Cardiac septum (tissue), 1 donor: ENCODE measurements at regions not wholly inside any gene's neighbourhood (a gene's known extent, or its start where the extent isn't known, plus 50 kb on each side); places are given as distances from the start of the nearest gene placed in this dataset.

Experiments used
- DNase-seq: peaks from one replicate; pipeline ENCODE4 v3.0.0-alpha.2; 2020; ENCODE audit warnings: low spot score
- intact Hi-C: fragments of 100-400 bp; cut with DNase I; formaldehyde crosslinking; loops from one replicate; pipeline ENCODE4 v1.14.0; 2022
- donor health status: DM: no; HTN: no; CAD: no.

DNA sequence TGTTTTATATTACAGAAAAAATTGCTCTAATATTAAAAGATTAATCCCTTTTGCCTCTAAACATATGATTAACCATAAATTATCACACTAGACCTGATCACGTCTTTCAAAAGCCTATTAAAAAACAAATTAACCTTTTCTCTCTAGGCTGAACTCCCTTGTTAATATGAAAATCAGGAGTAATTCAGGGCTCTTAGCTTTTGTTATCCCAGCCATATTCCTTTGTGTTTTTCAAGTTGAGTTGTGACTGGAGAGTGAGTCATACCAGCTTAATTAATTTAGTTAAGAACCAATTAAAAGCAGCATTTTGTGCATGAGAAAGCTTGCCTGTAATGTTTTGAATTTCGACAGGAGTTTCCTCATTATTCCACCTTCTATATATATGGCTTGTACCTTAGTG lies 385.8 kb downstream of the VGLL3 start:
- DNase-seq = no peak
- intact Hi-C loops = no loop called here

GRCh38 chr3:86595696-86596095 lies 395.3 kb downstream of the VGLL3 start:
- DNase-seq = no peak
- intact Hi-C loops = no loop called here

- intact Hi-C loops = no loop called here
- DNase-seq = no peak
These were observed 396.1 kb downstream of the VGLL3 start for GRCh38 chr3:86594838-86595237.

DNA sequence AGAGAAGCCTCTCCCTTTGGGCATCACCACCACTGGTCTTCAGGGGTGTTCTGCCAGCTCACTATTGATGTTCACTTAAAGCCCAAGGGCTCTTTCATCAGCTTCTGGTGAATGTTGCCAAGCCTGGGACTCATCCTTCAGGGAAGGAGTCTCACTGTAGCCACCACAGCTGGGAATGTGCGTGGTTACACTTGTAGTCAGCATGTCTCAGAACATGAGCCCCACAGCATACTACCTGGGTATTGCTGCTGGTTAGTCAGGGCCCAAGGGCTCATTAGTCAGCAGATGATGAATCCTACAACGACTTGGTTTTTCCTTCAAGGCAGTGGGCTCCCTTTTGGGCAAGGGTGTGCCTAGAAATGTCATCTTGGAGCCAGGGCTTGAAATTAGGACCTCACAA lies 412.9 kb downstream of the VGLL3 start:
- no peak for DNase-seq
- intact Hi-C loops = no loop called here

DNA sequence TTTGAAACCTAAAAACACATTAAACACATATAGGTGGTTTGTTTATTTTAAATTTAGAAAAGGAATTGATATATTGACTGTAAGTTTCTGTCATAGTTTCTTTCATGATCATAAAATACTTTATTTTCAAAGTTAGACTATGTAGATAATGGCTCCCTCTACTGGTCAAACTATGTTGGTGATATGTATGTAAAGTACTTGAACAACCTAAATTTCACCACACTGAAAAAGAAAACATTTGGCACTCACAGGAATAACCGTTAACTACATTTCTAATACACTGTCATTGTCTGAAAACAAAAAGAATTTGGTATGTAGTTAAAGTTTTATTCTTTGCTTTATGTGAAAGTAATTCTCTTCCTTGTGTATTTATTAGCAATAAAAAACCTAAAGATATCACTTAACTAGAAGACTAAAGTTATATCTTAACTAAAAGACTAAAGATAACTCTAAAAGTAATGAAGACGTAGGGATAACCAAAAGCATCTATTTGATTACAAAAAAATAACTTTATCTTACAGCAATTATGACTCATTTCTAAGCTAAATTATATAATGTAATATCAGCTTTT lies 427.5 kb downstream of the VGLL3 start:
- DNase-seq = no peak
- intact Hi-C loops = no loop called here

- DNase-seq = no peak
These were observed 428.9 kb downstream of the VGLL3 start for GRCh38 chr3:86562090-86562489.

DNA sequence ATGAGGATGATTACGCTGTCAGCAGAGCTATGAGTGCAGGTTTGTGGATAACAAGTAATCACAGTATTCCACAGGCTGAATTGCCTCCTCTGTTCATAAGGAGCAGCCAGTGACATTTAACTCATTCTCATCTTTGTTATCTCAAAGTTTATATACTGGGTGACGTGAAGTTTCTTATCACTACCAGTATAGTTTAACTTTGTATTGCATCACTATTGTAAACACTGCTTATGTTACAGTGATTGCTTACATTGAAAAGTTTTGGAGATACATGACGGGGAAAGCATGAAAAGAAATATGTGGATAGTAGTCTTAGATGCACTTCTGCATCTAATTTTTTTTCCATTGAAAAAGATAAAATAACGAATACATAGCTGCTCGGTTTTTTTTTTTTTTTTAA lies 429.7 kb downstream of the VGLL3 start:
- intact Hi-C loops = no loop called here
- no peak for DNase-seq

More at GRCh38 chr3:86562090-86562489, 428.9 kb downstream of the VGLL3 start:
- intact Hi-C loops = no loop called here

GRCh38 chr3:86554383-86554782 lies 436.6 kb downstream of the VGLL3 start:
- intact Hi-C loops = no loop called here
- no peak for DNase-seq

- no peak for DNase-seq
- intact Hi-C loops = no loop called here
These were observed 443.3 kb downstream of the VGLL3 start for GRCh38 chr3:86547692-86548091.

DNA sequence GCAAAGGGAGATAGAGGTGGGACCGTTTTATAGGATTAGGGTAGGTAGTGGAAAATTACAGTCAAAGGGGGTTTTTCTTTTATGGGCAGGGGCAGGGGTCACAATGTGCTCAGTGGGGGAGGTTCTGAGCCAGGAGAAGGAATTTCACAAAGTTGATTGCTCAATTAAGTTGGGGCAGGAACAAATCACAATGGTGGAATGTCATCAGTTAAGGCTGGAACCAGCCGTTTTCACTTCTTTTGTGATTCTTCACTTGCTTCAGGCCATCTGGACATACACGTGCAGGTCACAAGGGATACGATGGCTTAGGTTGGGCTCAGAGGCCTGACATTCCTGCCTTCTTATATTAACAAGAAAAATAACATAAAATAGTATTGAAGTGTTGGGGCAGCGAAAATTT lies 453.8 kb downstream of the VGLL3 start:
- intact Hi-C loops = no loop called here

GRCh38 chr3:86519819-86520218 lies 471.1 kb downstream of the VGLL3 start:
- intact Hi-C loops = no loop called here
- no peak for DNase-seq

More for the DNA sequence above, 453.8 kb downstream of the VGLL3 start:
- DNase-seq = no peak

GRCh38 chr3:86481636-86482035 lies 509.3 kb downstream of the VGLL3 start:
- intact Hi-C loops = no loop called here

DNA sequence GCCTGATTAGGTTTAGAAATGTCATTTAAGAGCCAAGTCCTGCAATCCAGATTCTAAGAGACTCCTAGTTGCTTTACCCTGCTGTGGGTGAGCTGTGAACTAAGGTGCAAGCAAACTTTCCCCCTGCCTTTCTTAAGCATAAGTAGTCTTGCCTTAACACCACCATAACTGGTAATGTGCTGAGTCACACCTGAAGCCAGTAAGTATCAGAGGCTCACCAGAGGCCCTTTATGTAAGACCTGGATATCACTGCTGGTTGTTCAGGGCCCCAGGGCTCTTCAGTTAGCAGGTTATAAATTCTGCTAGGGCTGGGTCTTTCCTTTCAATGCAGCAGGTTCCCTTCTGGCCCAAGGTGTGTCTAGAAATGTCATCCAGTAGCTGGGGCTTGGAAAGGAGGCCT lies 509.9 kb downstream of the VGLL3 start:
- intact Hi-C loops = no loop called here
- DNase-seq = no peak

More at GRCh38 chr3:86481636-86482035, 509.3 kb downstream of the VGLL3 start:
- no peak for DNase-seq

DNA sequence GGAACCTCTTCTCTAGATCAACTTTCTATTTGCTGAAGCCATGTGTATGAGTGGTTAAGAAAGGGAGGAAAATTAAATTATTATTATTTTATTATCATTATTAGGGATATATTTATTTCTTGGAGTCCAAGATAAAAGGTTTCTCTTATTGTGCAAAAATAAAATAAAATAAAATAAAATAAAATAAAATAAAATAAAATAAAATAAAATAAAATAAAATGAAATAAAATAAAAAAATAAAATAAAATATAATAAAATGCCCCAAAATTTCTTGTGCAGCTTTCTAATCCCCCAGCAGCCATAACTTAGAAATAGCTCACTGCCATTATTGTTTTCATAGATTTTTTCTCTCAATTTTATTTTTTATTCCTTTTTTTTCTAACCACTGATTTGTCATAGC lies 526.8 kb downstream of the VGLL3 start:
- intact Hi-C loops = no loop called here
- no peak for DNase-seq

DNA sequence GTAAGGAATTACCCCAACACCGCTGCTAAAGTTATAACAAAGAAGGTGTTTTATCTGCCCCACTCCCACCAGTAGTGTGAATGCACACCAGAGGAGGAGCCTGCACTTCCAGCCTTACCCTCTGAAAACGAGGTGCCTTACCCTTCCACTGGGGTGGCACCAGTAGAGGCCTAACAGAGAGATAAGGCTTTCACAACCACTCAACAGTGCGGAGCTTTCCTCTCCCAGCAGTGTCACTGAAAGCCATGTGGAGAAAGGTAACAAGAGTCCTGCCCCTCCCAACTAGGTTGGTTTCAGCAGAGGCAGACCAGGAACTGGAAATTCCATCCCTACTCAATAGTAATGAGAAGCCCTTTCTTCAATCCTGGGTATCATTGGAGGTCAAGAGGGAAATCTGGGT lies 539.2 kb downstream of the VGLL3 start:
- DNase-seq = no peak
- intact Hi-C loops = no loop called here

DNA sequence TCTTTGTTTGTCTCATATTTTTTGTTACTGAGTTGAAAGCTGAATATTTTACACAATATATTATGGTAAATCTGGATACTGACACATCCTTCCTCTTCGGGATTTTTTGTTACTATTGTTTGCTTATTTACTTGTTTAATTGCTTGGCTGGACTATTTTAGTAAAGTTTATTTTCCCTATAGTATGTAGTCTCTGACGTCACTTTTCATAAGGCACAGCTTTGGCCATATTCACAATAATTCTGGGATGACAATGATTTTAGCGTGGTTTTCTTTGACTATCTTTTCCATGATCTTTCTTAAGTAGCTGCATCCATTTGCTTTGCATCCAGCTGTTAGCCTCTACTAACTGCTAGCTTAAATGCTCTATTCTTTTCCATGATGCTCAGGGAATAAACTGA lies 552.4 kb downstream of the VGLL3 start:
- intact Hi-C loops = no loop called here
- no peak for DNase-seq

GRCh38 chr3:86427343-86427742 lies 563.6 kb downstream of the VGLL3 start:
- DNase-seq = no peak
- intact Hi-C loops = no loop called here

DNA sequence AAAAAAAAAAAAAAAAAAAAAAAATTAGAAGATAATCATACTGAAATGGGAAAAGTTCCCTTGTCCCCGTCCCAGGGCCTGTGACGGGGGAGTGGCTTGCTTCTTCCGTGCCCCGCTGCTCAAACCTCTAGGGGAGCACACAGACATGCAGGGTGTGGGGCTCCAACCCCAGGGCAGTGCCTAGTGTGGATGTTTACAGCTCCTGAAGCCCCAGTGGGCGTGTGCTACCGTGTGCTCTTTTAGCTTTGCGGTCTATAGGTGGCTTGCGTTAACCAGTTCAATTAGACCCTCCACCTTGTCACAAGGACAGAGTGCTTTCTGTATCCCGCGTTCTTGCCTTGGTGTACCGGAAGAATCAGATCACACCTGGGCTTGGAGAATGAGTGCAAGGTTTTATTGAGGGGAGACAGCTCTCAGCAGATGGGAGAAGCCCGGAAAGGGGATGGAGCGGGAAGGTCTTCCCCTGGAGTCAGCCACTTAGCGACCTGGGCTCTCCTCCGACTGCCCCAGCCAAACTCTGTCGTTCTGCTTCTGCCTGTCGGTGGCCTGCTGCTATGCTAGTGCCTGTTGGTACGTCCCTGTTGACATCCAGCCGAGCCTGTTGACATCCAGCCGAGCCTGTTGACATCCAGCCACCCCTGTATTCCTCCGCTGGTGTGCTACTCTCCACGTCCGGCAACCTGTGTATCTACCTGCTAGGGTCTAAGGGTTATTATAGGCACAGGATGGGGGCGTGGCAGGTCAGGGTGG lies 569.8 kb downstream of the VGLL3 start:
- no peak for DNase-seq
- intact Hi-C loops = no loop called here

DNA sequence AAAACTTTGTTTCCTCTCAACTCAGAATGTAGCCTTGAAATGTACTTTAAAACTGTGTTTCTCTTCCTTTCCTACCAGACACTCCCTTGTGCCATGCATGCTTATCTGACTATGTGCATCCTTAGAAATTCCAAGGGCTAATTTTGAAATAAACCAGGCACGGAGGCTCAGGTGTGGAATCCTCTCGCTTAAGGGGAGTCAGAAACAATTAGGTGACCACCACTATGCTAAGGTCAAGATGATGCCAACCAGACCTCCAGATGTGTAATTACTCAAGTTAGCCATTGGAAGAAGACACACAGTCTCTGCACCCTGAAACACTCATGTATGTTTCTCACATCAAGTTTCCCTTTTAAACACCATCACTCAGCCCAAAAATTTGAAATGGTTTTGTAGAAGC lies 572.1 kb downstream of the VGLL3 start:
- intact Hi-C loops = no loop called here
- DNase-seq = no peak

- intact Hi-C loops = no loop called here
These were observed 574.6 kb downstream of the VGLL3 start for GRCh38 chr3:86416334-86416733.

GRCh38 chr3:86413645-86414044 lies 577.3 kb downstream of the VGLL3 start:
- no peak for DNase-seq
- intact Hi-C loops = no loop called here

More at GRCh38 chr3:86416334-86416733, 574.6 kb downstream of the VGLL3 start:
- DNase-seq = no peak

DNA sequence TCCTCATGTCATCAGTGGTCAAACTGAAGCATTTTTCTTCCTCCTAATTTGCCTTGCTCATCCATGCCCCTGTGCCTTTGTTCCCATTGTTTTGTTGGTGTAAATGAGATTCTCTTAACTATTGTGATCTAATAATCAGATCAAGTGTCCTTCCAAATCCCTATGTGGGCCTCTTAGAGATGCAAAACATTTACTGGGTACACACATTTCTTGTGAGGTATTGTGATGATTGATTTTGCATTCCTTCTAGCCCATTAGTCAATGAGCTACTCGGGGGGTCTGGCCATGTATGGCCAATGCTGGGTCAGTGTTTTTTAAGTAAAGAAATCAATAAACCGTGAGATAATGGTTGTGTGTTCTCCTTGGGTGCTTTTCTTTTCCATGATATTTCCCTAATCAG lies 580.4 kb downstream of the VGLL3 start:
- no peak for DNase-seq
- intact Hi-C loops = no loop called here
